GDM1 (cell line): ENCODE measurements at regions not wholly inside any gene's neighbourhood (a gene's known extent, or its start where the extent isn't known, plus 50 kb on each side); places are given as distances from the start of the nearest gene placed in this dataset.
"Not testable (repeated sequence)": the region's sequence is repeated elsewhere in the genome, so short reads cannot be mapped to it uniquely, and the experiment has no call there.

ENCODE experiments used
- DNase-seq: peaks from one replicate; lab custom pipeline; 2025; lab: John Stamatoyannopoulos, UW

DNA sequence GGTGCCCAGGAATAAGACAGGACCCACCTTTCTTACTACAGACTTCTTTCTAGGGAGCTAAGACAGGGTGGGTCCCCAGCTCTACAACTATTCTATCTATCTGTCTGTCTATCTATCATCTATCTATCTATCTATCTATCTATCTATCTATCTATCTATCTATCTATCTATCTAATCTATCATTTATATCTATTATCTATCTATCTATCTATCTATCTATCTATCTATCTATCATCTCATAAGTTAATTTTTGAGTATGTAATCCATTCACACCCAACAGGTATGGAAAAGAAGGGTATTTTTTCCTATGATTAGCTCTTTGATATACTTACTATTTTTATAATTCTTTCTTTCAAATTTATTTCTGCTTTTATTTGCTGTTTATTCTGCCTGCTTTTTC is 55.9 kb downstream of the BAMBI start:
- no peak for DNase-seq

DNA sequence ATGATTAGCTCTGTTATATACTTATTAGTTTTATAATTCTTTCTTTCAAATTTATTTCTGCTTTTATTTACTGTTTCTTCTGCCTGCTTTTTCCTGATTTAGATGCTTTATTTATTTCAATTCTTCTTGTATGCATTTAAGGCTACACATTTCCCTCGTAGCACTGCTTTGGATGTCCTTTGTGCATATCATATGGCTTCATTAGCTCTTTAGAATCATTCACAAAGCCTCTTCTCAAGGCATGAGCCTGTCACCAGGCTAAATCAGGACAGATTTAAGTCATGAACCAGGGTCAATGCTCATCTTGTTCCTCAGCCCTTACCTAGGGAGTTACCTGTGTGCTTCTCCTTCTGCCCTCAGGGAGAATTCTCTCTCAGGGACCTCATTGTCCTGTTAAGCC is 56.3 kb downstream of the BAMBI start:
- no peak for DNase-seq

DNA sequence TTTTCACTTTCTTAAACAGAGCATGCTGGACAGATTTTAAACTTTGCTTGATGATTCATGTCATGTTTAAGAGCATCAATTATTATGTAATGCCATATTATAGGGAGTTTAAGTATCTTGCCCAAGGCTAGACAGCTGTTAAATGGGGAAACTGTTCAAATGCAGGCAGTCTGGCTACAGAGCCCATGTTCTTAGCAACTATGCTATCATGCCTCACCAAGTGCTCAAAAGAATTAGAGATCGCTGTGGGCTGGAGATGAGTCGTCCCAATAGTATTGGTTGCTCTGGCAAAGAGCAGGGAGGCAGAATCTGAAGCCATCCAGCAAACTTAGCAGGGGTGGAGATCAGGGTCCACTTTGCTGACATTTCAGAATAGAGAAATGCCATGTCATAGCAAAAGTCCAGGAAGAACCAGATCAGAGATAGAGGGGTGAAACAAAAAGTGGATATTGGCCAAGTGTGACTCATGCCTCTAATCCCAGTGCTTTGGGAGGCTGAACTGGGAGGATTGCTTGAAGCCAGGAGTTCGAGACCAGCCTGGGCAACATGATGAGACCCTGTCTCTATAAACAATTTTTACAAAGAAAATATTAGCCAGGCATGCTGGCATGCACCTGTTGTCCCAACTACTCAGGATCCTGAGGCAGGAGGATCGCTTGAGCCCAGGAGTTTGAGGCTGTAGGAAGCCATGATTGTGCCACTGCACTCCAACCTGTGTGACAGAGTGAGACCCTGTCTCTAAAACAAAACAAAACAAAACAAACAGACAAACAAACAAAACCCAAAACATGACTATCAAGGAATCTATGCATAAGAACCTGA is 57.8 kb downstream of the BAMBI start:
- DNase-seq = no peak

DNA sequence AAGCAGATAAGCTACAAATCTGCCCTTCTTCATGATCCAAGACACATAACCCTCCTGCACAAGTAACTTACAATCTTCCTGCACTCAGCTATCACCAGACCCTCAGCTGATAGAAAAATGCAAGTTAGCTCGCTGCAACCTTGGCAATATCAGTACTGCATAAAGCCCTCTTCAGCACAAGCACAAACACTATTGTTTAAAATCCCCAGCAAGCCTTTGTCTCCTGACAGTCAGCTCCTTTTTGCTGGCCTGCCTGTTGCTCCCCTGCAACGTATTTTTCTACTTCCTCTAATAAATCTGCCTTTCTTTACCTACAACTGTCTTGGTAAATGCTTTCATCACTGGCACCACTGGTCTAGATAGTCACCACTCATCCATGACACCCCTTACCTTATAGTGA is 59.8 kb downstream of the BAMBI start:
- no peak for DNase-seq

DNA sequence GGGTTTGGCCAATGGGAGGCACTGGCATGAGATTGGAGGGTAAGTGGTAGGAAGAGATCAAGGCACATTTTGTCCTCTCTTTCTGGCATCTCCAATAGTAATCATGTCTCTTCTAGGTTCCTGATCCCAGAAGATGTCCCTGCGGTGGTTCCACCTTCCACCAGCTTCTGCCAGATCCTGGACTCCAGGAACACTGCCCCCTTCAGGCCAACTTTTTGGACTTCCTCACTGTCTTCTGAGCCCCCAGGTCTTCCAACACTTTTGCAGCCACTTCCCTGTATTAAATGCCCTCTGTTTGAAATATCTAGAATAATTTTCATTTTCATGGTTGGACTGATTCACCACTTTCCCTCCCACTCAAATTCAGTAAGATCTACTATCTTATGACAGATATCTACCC is 60.9 kb downstream of the BAMBI start:
- no peak for DNase-seq

DNA sequence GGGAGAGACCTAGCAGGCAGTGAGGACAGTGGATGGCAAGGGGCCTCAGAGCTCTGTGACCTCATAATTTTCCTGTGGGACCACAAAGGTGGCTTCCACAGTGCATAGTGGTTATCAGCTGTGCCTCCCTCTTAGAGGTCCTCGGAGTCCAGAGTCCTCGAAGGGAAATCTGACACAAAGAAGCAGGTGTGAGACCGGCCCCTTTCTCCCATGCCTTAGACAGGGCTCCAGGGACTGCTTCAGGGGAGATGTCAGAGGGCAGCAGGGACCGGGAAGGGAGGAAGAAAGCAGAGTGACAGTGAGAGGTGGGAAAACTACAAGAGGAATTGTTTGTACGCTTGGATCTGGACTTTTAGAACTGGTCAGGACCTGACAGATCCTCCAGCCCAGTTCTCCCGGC is 66.3 kb downstream of the BAMBI start:
- no peak for DNase-seq

DNA sequence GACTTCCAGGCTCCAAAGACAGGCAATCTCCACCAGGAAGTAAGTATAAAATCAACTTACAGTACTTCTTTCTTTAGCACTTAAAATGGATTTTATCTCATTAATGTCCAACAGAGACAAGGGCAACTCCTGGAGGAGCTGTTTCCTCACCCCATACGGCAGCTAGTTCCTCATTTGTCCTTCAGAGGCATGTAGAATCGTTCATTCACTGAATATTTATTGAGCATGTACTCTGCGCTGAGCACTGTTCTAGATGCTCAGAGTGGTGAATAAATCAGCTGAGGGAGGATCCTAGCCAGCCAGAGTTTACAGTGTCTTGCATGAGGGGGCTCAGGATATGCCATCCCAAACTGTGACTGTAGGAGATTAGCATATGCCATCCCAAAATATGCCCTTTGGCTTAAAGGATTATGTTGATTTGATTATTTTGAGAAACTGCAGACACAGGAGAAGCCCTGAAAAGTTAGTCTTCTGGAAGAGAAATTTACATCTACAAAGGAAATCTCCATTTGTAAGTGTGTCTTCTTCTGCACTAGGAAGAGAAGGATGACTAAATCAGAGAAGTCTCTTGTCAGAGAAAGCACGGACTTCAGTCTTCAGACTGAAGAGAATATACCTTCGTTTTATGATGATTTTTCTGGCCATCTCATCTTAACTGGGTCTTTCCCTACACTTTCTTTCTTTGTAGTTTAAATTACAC is 66.9 kb downstream of the BAMBI start:
- DNase-seq = no peak

DNA sequence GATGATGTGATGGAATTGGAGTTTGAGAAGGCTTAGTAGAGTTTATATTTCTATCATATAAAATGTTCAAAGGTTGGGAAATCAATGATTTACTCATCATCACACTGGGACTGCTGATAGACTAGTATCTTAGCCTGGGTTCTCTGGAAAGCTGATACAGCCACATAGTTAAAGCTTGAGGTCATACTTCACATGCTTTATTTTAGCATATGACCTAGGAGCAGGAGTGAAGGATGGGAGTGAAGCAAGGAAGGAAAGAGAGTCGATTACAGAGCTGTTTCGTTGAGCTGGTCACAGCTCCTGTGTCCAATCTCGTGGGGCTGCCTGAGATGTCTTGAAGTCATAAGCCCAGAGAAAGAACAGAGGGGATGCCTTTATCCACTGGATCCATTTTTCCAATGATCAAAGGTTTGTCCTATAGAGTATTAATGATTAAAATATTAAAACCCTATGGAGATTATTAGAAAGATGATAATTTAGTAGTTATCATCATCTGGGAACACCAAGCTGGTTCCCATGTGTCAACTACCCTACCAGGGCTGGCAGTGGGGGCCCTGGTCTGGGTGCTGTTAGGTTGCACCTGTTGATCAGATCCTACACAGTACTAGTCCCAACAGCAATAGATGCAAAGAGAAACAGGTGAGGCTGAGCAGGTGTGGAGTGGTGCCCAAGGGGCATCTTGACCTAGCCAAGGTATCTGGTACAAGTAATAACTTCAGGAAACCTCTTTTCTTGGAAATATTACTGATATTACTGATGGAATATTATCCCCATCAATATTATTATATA is 77.8 kb downstream of the BAMBI start:
- DNase-seq = no peak

DNA sequence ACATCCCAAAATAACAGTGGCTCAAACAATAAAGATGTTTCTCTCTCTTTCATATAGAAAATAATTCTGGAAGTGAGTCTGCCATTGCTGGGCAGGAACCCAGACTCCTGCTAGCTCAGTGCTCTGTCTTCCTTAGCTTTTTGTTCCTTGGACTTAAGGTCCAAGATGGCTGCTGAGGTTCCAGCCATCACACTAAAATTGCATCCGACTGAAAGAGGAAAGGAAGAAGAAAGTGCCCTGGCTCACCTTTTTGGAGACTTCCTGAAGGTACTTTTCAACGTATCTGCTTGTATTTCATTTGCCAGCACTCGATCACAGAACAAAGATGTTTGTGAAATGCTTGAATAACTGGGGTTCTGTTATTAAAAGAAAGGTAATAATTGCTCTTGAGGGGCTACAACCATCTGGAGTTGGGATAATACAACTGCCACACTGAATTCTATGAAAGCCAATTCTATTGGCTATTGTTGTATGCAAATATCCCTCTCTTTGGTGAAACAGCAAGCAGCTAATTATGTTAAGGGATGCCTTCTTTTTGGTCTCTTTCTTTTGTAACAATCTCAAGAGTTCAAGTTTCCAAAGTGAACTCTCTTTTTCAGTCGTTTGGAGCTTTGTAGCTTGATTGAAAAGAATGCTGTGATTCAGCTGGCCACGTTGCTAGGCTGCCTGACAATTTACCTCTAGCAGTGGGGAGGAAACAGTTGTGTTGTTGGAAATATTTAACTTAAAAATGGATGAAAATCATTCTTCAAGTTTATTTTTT is 83.9 kb downstream of the BAMBI start:
- no peak for DNase-seq

DNA sequence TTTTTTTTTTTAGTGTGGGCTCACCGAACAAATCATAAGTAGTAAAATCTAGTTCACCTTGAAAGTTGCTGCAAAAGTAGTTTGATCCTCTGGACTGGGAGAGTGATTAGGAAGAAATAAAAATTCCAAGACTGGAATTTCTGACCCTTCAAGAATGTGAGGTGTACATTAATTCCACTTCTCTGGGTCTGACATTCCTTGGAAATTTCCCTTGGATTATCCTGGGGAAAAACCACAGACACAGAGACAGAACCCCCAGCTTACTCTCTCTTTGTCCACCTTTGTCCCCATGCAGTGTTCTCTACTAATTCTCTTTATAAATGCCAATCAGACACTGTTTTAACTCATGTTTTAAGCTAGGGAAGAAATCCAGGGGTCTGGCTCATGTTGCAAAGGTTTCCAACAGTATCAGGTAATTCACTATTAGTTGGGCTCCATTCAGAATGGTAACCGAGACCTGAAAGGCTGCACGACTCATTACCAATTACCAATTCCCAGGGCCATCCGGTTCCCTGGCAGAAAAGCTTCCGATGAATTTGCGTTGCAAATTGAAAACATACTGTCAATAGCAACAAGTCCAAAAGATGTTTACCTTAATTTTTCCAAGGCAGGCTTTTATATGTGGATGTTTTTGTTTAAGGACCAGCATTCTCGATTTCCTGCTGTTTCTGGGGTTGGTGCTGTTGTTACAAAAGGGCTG is 86.3 kb downstream of the BAMBI start:
- DNase-seq = no peak

DNA sequence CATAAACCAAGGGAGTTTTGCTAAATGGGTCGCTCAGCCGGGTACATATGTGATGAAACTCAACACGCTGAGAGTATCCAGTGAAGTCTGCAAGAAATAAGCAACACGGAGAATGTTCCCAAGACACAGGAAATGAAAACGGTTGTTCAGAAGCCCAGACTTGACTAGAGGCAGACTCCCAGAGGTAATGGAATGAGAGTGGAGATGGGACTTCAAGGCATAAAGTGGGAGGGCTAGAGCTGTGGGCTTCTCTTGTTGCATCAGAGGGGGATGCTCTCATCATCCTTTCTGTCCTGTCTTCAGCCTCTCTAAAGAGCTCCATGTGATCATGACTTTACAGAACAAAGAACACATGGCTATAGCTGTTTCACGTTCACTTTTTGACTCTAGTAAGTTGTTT is 88.3 kb downstream of the BAMBI start:
- DNase-seq = no peak

DNA sequence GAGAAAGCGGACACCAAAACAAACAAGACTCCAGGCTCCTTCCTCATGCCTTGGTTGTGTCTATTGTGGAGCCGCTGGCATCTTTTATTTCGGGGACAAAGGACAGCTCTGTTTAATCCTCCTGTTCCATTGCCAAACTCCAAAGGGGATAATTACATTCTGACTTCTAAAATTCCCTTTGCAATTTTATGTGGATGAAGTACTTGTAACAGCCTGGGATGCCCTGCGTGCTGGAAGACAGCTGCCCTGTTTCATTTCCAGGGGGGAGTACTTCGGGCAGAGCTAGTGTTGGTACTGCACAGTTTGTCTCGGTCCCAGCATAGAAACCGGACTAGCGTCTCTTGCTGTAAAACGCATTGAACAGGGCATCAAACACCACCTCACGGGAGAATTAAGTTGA is 90.9 kb downstream of the BAMBI start:
- DNase-seq = no peak

DNA sequence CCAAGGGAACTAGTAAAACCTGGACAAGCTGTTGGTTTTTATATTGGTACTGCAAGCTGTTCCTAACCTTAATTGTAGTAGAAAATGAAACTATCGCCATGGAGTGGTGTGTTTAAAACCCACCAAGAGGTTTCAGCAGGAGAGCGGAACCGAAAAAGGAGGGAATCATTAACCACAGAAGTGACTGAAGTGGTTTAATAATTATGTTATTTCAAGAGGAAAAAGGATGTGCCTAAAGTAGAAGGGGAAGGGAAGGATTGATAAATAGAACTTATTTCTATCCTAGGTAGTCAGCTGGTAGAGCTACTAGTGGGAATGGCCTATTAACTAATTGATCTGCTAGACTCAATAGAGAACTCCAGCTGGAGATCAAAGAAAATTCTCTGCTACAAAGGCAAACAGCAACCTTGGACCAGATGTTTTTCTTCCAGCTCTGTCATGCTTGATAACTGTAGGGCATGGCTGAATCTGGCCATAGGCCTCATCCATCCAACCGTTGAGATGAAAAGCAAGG is 91.8 kb downstream of the BAMBI start:
- no peak for DNase-seq

DNA sequence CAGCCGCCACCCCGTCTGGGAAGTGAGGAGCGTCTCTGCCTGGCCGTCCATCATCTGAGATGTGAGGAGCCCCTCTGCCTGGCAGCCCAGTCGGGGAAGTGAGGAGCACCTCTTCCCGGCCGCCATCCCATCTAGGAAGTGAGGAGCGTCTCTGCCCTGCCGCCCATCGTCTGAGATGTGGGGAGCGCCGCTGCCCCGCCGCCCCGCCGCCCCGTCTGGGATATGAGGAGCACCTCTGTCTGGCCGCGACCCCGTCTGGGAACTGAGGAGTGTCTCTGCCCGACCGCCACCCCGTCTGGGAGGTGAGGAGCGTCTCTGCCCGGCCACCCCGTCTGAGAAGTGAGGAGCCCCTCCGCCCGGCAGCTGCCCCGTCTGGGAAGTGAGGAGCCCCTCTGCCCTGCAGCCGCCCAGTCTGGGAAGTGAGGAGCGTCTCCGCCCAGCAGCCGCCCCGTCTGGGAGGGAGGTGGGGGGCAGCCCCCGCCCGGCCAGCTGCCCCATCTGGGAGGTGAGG is 94.3 kb downstream of the BAMBI start:
- not testable (repeated sequence) for DNase-seq

DNA sequence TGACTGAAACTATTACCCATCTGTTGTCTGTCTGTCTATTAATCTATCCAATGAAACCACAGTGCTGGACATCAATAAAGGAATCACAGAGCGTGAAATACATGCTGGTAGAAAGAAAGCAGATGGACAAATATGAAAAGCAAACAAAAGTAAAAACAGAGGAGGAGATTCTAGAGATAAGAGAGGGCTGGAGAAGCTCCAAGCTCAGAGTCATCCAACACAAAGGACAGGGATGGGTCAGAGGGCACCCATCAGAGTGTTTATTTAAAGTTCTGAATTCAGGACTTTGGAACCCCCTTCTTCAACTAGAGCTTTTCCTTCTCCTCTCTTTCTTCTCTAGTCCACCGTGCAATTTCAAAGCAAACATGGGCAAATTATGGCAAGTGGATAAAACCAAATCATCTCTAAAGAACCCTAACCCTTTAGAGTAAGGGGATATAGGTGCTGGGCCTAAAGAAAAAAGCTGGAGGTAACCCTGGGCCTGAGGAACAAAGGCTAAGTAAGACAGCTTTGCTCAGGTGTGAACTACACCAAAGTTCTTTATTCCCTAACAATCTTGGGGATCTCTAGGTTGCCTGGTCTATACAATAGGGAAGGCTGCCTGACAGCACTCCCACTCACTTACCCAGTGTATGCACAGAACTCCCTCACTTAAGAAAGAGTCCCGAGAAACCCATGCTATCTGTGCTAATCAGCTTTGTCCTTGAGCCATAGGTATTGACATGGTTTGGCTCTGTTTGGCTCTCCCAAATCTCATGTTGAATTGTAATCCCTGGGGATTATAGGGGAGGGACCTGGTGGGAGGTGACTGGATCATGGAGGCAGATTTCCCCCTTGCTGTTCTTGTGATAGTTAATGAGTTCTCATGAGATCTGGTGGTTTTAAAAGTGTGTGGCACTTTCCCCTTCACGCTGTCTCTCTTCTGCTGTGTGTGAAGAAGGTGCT is 97.0 kb downstream of the BAMBI start:
- no peak for DNase-seq

DNA sequence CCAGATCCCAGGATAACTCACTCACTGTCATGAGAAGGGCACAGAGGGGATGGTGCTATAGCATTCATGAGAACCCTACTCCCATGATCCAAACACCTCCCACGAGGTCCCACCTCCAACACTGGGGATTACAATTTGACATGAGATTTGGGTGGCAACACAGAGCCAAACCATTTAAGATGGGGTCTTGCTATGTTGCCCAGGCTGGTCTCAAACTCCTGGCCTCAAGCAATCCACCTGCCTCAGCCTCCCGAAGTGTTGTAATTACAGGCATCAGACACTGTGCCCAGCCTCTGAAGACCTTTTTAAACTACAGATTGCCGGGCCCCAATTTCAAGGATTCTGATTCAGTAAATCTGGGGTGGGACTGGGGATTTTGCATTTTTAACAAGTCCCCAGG is 98.5 kb downstream of the BAMBI start:
- DNase-seq = no peak

DNA sequence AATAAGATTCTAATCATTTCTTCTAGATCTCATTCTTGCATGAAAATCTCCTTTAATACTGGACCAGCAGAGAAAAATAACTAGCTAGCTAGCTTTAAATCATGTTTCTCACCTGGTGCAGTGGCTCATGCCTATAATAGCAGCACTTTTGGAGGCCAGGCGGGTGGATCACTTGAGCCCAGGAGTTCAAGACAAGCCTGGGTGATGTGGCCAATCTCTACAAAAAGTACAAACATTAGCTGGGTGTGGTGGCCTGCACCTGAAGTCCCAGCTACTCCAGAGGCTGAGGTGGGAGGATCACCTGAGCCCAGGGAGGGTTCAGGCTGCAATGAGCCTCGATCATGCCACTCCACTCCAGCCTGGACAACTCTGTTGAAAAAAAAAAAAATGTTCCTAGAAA is 99.2 kb downstream of the BAMBI start:
- DNase-seq = no peak

DNA sequence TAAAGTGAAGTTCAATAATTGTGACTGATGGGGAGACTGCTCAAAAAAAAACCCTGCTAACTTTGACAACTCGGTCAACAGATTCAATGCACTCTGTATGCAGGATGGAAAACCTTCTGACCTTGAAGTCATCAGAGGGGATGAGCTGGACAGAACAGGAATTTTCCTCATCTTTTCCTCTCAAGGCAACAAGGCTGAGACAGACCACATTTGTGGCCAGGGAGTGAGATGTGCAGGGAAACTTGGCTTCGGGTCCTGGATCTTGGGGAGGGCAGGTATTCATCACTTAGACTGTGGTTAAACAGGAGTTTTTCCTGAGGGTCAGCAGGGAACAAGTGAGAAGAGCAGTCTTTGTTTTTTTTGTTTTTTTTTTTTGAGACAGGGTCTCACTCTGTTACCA is 100.6 kb downstream of the BAMBI start:
- no peak for DNase-seq

DNA sequence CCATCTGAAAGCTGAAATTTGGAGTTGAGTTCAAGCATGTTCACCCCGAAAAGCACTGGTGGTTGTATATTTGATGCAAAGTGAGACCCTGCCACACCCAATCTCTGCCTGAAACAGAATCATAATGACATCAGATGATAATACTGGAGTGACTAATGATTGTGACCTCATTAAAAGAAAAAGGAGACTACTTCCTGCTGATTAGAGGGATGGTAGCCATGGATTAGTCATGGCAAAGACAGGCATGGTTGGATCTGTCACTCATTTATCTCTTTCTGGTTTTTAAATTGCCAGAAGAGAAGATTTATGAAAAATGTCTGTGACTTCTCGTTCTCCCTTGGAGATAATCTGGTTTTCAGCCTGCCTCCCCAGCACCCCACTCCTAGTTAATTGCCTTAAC is 101.2 kb downstream of the BAMBI start:
- DNase-seq = no peak

DNA sequence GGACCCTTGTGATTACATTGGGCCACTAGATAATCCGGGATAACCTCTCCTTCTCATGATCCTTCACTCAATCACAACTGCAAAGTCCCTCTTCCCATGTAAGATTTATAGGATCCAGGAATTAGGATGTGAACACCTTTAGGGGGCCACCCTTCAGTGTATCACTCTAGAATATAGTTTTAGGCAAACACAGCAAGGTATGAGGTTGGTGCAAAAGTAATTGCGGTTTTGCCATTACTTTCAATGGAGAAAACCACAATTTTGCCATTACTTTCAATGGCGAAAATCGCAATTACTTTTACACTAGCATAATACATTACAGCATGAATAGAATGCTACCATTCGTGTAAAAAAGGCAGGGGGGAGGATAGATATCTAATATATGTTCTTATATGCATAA is 104.0 kb downstream of the BAMBI start:
- no peak for DNase-seq
